ENCODE measurements at regions not wholly inside any gene's neighbourhood (a gene's known extent, or its start where the extent isn't known, plus 50 kb on each side); places are given as distances from the start of the nearest gene placed in this dataset.

DNA sequence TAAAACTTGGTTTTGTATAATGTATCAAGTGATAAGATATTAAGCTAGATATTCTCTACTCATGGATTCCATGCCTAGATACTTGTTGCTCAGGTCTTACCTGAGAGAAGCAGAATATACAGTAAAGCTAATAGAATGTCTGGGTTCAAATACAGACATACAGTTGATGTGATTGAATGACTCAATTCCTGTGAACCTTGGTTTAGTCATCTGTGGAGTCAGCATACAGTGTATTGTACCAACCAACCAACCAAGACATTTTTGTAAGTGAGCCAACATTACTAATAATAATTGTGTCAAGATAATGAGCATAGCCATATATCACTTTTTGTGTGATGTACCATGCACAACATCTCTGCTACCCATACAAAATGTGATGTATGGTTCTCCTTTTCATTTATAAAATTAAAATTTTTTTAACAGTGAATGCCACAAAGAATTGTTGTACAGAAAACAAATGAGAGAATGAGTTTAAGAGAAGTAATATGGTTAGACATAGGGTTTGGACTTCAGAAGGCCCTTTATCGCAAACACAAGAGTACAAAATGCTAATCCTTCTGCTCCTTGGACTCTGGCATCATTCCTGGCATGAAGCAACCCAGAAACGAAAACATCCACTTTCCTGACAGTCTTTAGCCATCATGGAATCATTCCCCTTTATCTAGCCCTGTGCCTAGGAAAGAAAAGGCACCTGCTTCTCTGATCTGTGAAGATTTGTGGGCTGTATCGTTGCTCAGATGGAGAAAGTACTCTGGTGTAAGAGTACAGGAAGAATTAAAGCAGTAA, 977.2 kb upstream of the USP15 start:
- TF ChIP-seq FOXK2 (IDR thresholded peaks at IDR 0.05) (no peak), ZNF384 (IDR thresholded peaks at IDR 0.05) (no peak), BHLHE40 (IDR thresholded peaks at IDR 0.05; ENCODE audit: borderline replicate concordance) (no peak), FOXA1 (IDR thresholded peaks at IDR 0.05) (no peak), LEF1 (IDR thresholded peaks at IDR 0.05; ENCODE audit: borderline replicate concordance) (no peak), SP1 (IDR thresholded peaks at IDR 0.05) (no peak), HDGF (IDR thresholded peaks at IDR 0.05; ENCODE audit: borderline replicate concordance) (no peak), ARNT (IDR thresholded peaks at IDR 0.05) (no peak), FOXM1 (IDR thresholded peaks at IDR 0.05; ENCODE audit: borderline replicate concordance) (no peak)

Measured in HEK293T (cell line).